ENCODE measurements at regions not wholly inside any gene's neighbourhood (a gene's known extent, or its start where the extent isn't known, plus 50 kb on each side); places are given as distances from the start of the nearest gene placed in this dataset.

DNA sequence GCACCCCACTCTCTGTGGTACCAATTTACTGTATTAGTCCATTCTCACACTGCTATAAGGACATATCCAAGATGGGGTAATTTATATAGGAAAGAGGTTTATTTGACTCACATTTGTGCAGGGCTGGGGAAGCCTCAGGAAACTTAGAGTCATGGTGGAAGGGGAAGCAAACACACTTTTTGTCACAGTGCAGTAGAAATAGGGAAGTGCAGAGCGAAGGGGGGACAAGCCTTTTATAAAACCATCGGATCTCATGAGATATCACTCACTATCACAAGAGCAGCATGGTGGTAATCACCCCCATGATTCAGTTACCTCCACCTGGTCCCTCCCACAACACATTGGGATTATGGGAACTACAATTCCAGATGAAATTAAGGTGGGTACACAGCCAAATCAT is 766.9 kb upstream of the PCDH10 start:
- TF ChIP-seq, protein P1, sequence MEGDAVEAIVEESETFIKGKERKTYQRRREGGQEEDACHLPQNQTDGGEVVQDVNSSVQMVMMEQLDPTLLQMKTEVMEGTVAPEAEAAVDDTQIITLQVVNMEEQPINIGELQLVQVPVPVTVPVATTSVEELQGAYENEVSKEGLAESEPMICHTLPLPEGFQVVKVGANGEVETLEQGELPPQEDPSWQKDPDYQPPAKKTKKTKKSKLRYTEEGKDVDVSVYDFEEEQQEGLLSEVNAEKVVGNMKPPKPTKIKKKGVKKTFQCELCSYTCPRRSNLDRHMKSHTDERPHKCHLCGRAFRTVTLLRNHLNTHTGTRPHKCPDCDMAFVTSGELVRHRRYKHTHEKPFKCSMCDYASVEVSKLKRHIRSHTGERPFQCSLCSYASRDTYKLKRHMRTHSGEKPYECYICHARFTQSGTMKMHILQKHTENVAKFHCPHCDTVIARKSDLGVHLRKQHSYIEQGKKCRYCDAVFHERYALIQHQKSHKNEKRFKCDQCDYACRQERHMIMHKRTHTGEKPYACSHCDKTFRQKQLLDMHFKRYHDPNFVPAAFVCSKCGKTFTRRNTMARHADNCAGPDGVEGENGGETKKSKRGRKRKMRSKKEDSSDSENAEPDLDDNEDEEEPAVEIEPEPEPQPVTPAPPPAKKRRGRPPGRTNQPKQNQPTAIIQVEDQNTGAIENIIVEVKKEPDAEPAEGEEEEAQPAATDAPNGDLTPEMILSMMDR (IDR thresholded peaks at IDR 0.05): no peak
- TF ChIP-seq POLR2A (IDR thresholded peaks at IDR 0.05) (no peak), POLR2AphosphoS5 (IDR thresholded peaks at IDR 0.05) (no peak)
- no peak overlapping the region for H3K27ac ChIP-seq
- intact Hi-C loops (cut with DNase I): no loop called here
- H3K36me3 ChIP-seq: no peaks in the 10 kb centered on the region
- no peak overlapping the region for H3K4me3 ChIP-seq
- DNase-seq (ENCODE audit: low spot score): no peak
- no peaks in the 10 kb centered on the region for H3K27me3 ChIP-seq (replicated peaks; ENCODE audit: insufficient read depth)
- no peaks in the 10 kb centered on the region for H3K4me1 ChIP-seq (replicated peaks)
- no peaks in the 10 kb centered on the region for H3K9me3 ChIP-seq
- 93% methylated on average over 2 of the region's 2 CpGs for WGBS

DNA sequence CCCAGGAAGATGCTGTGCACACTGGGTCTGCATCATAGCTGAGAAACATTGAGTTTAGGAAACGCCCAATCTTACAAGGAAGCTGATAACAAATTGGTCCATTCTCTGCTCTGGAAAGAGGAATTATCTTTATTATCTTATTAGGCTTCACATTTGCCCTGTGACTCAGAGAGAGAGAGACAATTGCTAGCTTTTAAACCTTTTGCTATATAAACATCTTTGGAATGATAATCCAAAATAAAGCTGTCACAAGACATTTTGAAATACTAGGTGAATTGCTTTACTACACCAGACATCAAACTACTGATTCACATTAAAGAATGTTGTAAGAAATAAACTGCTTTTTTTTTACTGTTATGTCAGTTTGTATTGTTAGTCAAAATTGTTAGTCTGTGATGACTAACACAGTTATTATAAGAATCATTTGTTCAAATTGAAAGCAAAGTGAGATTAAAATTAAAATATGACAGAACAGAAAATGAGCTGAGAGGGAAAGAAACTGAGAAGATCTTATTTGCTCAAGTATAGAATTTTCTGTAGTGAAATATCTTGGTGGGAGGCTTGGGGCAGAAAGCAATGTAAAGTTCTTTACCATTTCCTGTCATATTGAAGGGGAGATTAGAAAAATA is 765.4 kb upstream of the PCDH10 start:
- TF ChIP-seq, protein P1 (IDR thresholded peaks at IDR 0.05): no peak
- TF ChIP-seq POLR2A (IDR thresholded peaks at IDR 0.05) (no peak), POLR2AphosphoS5 (IDR thresholded peaks at IDR 0.05) (no peak)
- H3K9me3 ChIP-seq: no peaks in the 10 kb centered on the region
- DNase-seq (ENCODE audit: low spot score): no peak
- intact Hi-C loops (cut with DNase I): no loop called here
- H3K27me3 ChIP-seq (replicated peaks; ENCODE audit: insufficient read depth): no peaks in the 10 kb centered on the region
- no peak overlapping the region for H3K4me3 ChIP-seq
- H3K4me1 ChIP-seq (replicated peaks): no peaks in the 10 kb centered on the region
- no peak overlapping the region for H3K27ac ChIP-seq
- no peaks in the 10 kb centered on the region for H3K36me3 ChIP-seq
- 14% methylated on average over 1 of the region's 1 CpG for WGBS

DNA sequence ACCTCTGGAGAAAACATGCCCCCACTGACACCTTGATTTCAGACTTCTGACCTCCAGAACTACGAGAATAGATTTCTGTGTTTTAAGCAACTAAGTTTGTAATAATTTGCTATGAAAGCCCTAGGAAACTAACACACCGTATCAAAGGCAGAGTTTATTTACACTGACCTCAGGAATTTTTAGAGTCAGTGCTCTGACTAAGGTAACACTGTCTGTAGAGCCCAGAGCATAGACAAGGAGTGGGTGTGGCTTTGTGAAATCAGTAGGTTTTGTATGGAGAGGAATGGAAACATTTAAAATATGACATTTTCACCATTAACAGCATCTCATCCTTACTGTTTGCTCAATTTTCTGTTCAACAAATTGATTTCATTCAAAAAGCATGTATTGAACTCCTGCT is 764.4 kb upstream of the PCDH10 start:
- Histone ChIP-seq H3K27me3 (replicated peaks; ENCODE audit: insufficient read depth) (no peaks in the 10 kb centered on the region), H3K4me1 (replicated peaks) (no peaks in the 10 kb centered on the region), H3K4me3 (no peak overlapping the region), H3K36me3 (no peaks in the 10 kb centered on the region), H3K9me3 (no peaks in the 10 kb centered on the region), H3K27ac (no peak overlapping the region)
- TF ChIP-seq POLR2A (IDR thresholded peaks at IDR 0.05): no peak
- no peak for TF ChIP-seq POLR2AphosphoS5 (IDR thresholded peaks at IDR 0.05)
- TF ChIP-seq, protein P1 (IDR thresholded peaks at IDR 0.05): no peak
- no peak for DNase-seq (ENCODE audit: low spot score)
- 35% methylated on average over 2 of the region's 2 CpGs for WGBS
- intact Hi-C loops (cut with DNase I): no loop called here

DNA sequence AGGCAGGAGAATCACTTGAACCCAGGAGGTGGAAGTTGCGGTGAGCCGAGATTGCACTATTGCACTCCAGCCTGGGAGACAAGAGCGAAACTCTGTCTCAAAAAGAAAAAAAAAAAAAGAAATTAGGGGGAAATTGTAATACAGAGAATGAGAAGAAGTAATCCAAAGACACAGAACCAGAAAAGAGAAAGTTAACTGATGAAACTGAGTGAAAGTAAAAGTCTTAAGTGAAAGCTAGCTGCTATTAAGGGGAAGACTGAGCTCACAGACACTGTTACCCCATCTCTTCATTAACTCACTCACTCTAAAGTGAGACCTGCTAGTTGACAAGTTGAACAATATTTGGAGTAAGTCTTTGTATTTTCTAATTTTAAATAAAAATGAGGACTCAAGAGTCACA is 763.0 kb upstream of the PCDH10 start:
- Histone ChIP-seq H3K4me1 (replicated peaks) (no peaks in the 10 kb centered on the region), H3K27ac (no peak overlapping the region), H3K9me3 (no peaks in the 10 kb centered on the region), H3K27me3 (replicated peaks; ENCODE audit: insufficient read depth) (no peaks in the 10 kb centered on the region), H3K4me3 (no peak overlapping the region), H3K36me3 (no peaks in the 10 kb centered on the region)
- WGBS: 96% methylated on average over 3 of the region's 3 CpGs
- intact Hi-C loops (cut with DNase I): no loop called here
- TF ChIP-seq POLR2A (IDR thresholded peaks at IDR 0.05): no peak
- TF ChIP-seq, protein P1 (IDR thresholded peaks at IDR 0.05): no peak
- TF ChIP-seq POLR2AphosphoS5 (IDR thresholded peaks at IDR 0.05): no peak
- DNase-seq (ENCODE audit: low spot score): no peak

DNA sequence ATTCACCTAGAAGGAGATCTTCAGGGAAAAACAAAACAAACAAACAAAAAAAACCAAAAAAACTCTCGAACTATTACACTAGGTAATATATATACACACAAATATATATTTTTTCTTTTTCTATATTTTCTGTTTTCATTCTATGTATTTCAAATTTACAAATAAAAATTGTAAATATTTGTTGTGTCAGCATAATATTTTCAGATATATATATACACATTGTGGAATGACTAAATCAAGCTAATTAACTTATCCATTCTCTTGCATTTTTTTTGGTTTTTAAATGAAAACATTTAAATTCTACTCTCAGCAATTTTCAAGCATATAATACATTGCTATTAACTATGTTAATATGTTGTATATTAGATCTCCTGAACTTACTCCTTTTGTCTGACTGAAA is 762.0 kb upstream of the PCDH10 start:
- Histone ChIP-seq H3K27ac (no peak overlapping the region), H3K4me1 (replicated peaks) (no peaks in the 10 kb centered on the region), H3K4me3 (no peak overlapping the region), H3K9me3 (no peaks in the 10 kb centered on the region), H3K27me3 (replicated peaks; ENCODE audit: insufficient read depth) (no peaks in the 10 kb centered on the region), H3K36me3 (no peaks in the 10 kb centered on the region)
- DNase-seq (ENCODE audit: low spot score): no peak
- TF ChIP-seq, protein P1 (IDR thresholded peaks at IDR 0.05): no peak
- TF ChIP-seq POLR2A (IDR thresholded peaks at IDR 0.05) (no peak), POLR2AphosphoS5 (IDR thresholded peaks at IDR 0.05) (no peak)
- intact Hi-C loops (cut with DNase I): no loop called here
- WGBS: 92% methylated on average over 1 of the region's 1 CpG

Measured in prostate gland (tissue), 2 donors.